Activated CD4-positive, alpha-beta T cell treated with anti-CD3 and anti-CD28 coated beads, Interleukin-2, amount 10 ng/mL, durations not matched to agents 24 days and 14 days (primary cell): ENCODE measurements at regions not wholly inside any gene's neighbourhood (a gene's known extent, or its start where the extent isn't known, plus 50 kb on each side); places are given as distances from the start of the nearest gene placed in this dataset.

ENCODE experiments used
- DNase-seq: peaks from one replicate; pipeline ENCODE4 v3.0.0; 2022
- H3K27ac Mint-ChIP-seq: one replicate; pipeline ENCODE4 v1.8.0; 2022; ENCODE audit warnings: mild to moderate bottlenecking, mixed read lengths
- H3K27me3 Mint-ChIP-seq: one replicate; pipeline ENCODE4 v1.8.0; 2022; ENCODE audit warnings: mixed read lengths
- H3K36me3 Mint-ChIP-seq: one replicate; pipeline ENCODE4 v1.8.0; 2022; ENCODE audit warnings: low read depth, mild to moderate bottlenecking, mixed read lengths
- H3K4me1 Mint-ChIP-seq: one replicate; pipeline ENCODE4 v1.8.0; 2021; ENCODE audit warnings: mixed read lengths
- H3K4me3 Mint-ChIP-seq: one replicate; pipeline ENCODE4 v1.8.0; 2022; ENCODE audit warnings: mild to moderate bottlenecking, moderate library complexity, mixed read lengths
- H3K9me3 Mint-ChIP-seq: one replicate; pipeline ENCODE4 v1.8.0; 2021; ENCODE audit warnings: mixed read lengths
- intact Hi-C: fragments of 100-400 bp; cut with micrococcal nuclease; formaldehyde crosslinking; loops from one replicate; pipeline ENCODE4 v1.15.1; 2023

DNA sequence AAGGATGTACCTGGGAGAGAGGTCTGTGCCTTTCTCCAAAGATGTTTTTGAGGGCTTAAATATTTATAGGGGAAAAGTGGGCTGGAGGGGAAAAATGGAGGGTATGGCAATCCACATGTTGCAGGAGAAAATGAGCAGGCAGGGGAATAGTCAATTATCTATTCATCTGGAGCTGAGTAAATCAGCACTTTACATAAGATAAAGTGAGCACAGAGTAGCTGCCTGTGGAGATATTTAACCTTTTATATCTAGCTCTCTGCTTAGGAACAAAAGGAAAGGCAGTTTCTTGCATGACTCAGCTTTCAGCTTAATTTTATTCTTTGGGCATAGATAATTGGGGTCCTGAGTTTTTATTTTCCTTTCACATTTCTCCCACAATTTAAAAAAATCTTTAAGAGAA is 93.6 kb upstream of the NPY2R start:
- Mint-ChIP-seq H3K4me1 (no peaks in the 10 kb centered on the region), H3K27me3 (no peaks in the 10 kb centered on the region), H3K9me3 (no peaks in the 10 kb centered on the region), H3K36me3 (no peaks in the 10 kb centered on the region), H3K27ac (no peak overlapping the region), H3K4me3 (no peak overlapping the region)
- intact Hi-C loops = no loop called here
- no peak for DNase-seq

DNA sequence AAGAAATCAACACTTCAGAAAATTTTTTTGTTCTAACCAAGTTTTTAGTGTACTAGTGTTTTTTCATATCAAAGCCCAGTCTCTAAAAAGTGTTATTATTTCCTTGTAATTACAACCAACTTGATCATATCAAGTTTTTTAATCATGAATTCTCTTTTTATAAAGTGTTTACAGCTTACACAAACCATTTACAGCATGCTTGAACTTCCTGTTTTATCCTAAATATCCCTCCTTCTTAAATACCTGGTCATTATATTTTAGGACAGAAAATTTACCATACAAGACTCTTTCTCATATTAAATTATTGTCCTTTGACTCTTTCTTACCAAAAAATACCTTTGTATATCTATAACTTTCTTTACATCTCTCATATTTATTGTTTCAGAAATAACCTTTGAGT is 89.4 kb upstream of the NPY2R start:
- no peaks in the 10 kb centered on the region for H3K9me3 Mint-ChIP-seq
- no peaks in the 10 kb centered on the region for H3K4me1 Mint-ChIP-seq
- intact Hi-C loops = no loop called here
- no peak overlapping the region for H3K27ac Mint-ChIP-seq
- no peak overlapping the region for H3K4me3 Mint-ChIP-seq
- H3K27me3 Mint-ChIP-seq = no peaks in the 10 kb centered on the region
- H3K36me3 Mint-ChIP-seq = no peaks in the 10 kb centered on the region
- no peak for DNase-seq

DNA sequence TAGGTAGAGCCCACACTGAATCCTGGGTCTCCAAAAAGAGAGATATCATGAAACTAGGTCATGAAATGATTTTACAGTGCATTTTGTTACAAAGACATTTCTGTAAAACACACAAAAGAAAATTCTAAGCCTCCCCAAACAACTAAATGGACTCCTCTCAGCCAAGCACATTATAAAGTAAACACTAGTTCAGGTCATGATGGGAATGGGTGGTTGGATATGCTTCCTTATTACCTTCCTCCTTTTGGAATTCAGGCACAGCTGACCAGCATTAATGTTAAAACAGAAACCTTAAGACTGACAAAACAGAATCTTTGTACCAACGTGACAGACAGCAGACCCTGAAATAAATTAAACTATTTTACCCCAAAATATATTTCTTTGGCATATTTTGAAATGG is 87.9 kb upstream of the NPY2R start:
- no peak for DNase-seq
- no peaks in the 10 kb centered on the region for H3K36me3 Mint-ChIP-seq
- H3K27ac Mint-ChIP-seq = no peak overlapping the region
- no peaks in the 10 kb centered on the region for H3K9me3 Mint-ChIP-seq
- H3K4me3 Mint-ChIP-seq = no peak overlapping the region
- intact Hi-C loops = no loop called here
- H3K27me3 Mint-ChIP-seq = no peaks in the 10 kb centered on the region
- H3K4me1 Mint-ChIP-seq = no peaks in the 10 kb centered on the region

DNA sequence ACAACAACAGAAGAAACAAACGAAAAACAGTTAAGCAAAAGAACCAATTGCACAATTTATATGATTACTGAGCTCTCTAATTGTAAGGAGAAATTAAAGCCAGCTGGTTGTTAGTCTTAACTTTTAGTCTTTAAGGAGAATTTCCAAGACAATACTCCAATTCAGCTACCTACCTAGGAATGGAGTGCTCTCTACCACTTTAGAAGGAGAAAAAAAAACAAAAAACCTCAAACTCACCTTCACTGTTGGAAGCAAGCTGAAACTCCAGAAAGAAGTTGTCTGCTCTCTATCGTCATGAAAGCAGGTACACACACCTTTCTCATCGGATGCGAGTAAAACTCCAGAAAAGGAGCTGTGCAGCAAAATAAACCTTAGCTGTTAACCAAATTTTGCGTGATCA is 86.1 kb upstream of the NPY2R start:
- no peaks in the 10 kb centered on the region for H3K36me3 Mint-ChIP-seq
- no peak for DNase-seq
- no peak overlapping the region for H3K4me3 Mint-ChIP-seq
- H3K27me3 Mint-ChIP-seq = no peaks in the 10 kb centered on the region
- no peaks in the 10 kb centered on the region for H3K9me3 Mint-ChIP-seq
- no peak overlapping the region for H3K27ac Mint-ChIP-seq
- no peaks in the 10 kb centered on the region for H3K4me1 Mint-ChIP-seq
- intact Hi-C loops = no loop called here

DNA sequence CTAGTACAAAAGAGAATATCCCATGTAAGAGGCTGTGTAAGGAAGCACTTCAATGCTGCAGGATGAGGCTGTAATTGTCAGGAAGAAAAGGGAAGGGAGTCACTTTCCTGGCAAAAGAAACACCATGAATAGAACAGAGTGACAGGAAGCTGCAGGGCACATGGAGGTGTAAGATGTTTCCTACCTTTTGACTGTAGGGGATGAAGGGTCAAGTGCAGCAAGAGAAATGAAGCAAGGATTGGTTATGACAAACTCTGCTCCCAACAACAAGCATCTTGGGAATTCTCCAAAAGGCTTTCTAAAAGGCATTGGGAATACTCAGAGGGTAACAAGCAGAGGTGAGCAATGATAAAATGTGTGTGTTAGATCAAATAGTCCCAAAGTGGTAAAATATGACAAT is 74.3 kb upstream of the NPY2R start:
- intact Hi-C loops = no loop called here
- H3K27ac Mint-ChIP-seq = no peak overlapping the region
- DNase-seq = no peak
- H3K9me3 Mint-ChIP-seq = no peaks in the 10 kb centered on the region
- H3K4me3 Mint-ChIP-seq = no peak overlapping the region
- no peaks in the 10 kb centered on the region for H3K27me3 Mint-ChIP-seq
- H3K36me3 Mint-ChIP-seq = no peaks in the 10 kb centered on the region
- no peaks in the 10 kb centered on the region for H3K4me1 Mint-ChIP-seq

DNA sequence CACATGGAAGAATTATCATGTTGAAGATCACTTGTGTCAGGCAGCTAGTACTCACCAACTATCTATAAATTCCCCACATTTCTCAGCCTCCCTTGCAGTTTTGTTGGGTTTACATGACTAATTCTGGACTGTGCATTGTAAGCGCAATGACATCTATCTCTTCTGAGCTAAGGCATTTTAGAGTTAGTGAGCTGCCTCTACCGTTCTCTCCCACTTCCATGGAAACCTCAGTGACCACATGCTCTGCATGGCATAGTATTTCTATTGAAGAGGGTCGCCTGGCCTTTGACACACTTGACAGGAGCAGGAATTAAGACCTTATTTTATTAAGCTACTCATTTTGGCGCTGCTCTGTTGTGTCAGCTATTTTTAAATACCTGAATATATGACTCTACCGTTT is 67.5 kb upstream of the NPY2R start:
- Mint-ChIP-seq H3K36me3 (no peaks in the 10 kb centered on the region), H3K4me1 (no peaks in the 10 kb centered on the region), H3K4me3 (no peak overlapping the region), H3K9me3 (no peaks in the 10 kb centered on the region), H3K27me3 (no peaks in the 10 kb centered on the region), H3K27ac (no peak overlapping the region)
- no peak for DNase-seq
- intact Hi-C loops = no loop called here

DNA sequence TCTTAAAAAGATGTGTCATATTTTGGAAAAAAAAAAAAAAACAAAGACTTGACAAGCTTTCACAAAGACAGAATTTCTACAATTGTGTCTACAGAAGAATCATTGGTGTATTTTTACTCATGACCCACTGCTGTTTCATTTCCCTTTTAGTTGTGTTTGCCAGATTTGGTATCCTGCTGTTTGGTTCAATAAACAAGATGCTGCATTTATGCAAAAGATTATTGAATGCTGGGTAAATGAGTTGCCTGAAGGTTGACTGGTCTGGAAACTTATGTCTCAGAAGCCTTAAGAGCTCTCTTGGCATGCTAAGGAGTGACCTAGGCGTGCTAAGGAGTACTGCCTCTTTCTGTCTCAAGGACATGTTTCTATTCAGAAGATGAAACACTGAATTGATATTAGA is 64.9 kb upstream of the NPY2R start:
- Mint-ChIP-seq H3K27me3 (no peaks in the 10 kb centered on the region), H3K9me3 (no peaks in the 10 kb centered on the region), H3K27ac (no peak overlapping the region), H3K36me3 (no peaks in the 10 kb centered on the region), H3K4me1 (no peaks in the 10 kb centered on the region), H3K4me3 (no peak overlapping the region)
- intact Hi-C loops = no loop called here
- no peak for DNase-seq
